Non-pigmented ciliary epithelial cell (primary cell): ENCODE measurements at regions not wholly inside any gene's neighbourhood (a gene's known extent, or its start where the extent isn't known, plus 50 kb on each side); places are given as distances from the start of the nearest gene placed in this dataset.
"Not testable (repeated sequence)": the region's sequence is repeated elsewhere in the genome, so short reads cannot be mapped to it uniquely, and the experiment has no call there.

Experiments
- DNase-seq: peaks from one replicate; pipeline ENCODE4 v3.0.0-alpha.2; 2010; ENCODE audit warnings: low read depth

DNA sequence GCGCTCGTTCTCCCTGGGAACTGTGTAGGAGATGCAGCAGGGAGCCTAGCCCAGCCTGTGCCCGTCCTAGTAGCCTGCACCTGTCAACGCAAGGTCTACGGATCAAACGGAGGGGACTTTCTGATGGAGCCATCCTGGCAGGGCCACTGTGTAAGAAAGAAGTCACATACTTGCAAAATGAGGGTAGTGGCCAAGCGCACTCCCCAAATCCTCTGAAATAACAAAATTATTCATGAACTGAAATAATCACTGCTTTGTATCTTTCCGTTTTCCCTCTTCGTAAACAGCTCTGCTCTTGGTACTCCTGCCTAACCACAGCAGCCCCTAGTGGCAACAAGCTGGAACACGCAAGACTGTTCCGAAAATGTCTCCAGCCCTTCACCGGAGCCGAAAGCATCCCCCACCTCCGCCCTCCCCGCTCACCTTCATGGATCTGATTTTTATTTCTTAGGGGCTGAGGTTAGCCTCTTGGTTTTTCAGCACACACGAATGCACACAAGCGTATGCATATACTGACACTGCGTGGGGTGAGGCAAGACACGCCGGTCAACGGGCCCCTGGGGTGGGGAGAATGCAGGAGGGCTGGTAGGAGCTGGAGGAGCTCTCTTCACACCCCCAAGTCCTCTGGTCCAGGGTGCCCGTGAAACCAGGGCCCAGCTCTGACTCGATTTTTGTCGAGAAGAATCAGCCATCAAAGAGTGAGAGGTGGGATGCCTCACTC lies 100.8 kb downstream of the ABCC12 start:
- peak; percentile 35 for DNase-seq

GRCh38 chr16:48053418-48053745 lies 102.4 kb downstream of the ABCC12 start:
- peak; percentile 28 for DNase-seq

- no peak for DNase-seq
Observed at GRCh38 chr16:48052731-48053417, 102.9 kb downstream of the ABCC12 start.

DNA sequence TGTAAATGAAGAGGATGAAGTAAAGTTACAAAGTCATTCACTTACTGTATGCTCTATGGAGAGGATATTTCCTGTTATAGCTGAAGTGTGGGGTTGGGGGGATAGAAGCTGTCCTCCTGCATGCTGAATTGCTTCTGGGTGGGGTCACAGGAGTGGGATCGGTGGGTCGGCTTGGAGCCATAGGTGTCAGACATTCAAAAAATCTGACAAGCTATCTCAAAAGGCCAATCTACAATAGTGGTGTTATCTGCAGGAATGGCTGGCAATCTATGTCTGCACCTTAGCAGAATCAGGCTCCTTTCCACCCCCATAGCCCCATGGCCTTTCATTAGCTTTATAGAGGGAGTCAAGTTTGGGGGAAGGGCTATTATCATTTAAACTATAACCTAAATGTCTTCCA lies 104.9 kb downstream of the ABCC12 start:
- DNase-seq = no peak

GRCh38 chr16:48049847-48050246 lies 105.9 kb downstream of the ABCC12 start:
- no peak for DNase-seq

DNA sequence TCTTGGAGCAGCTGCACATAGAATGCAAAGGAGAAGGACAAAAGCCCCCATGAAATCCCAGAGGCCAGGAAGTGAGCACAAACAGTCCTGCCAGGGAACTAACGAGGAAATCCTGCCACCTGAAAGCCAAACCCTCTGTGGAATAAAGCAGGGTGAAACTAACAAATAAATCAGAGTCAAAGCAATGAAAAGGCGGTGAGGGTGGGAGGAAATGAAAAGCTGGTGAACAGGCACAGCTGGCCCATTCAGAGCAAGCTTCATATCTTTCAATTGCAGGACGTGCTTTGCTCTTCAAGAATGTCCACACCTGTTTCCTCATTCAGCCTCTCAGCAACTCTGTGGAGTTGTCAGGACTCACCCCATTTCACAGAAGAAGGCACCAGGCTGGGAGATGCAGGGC lies 108.1 kb downstream of the ABCC12 start:
- DNase-seq = no peak

DNA sequence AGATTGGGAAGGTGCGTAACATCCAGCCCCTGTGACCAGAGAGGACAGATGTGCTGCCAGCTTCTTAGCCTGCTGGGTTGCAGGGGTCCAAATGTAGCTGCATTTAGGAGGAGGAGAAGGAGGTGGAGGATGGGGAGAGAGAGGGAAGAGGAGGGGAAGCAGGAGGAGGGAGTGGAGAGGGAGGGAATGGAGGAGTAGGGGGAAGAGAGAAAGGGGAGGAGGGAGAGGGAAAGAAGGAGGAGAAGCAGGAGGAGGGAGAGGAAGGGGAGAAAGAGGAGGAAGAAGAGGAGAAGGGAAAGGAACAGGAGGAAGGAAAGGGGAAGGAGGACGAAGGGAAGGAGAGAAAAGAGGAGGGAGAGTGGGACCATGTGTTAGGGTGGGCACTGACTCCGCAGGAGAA lies 108.6 kb downstream of the ABCC12 start:
- DNase-seq = no peak

DNA sequence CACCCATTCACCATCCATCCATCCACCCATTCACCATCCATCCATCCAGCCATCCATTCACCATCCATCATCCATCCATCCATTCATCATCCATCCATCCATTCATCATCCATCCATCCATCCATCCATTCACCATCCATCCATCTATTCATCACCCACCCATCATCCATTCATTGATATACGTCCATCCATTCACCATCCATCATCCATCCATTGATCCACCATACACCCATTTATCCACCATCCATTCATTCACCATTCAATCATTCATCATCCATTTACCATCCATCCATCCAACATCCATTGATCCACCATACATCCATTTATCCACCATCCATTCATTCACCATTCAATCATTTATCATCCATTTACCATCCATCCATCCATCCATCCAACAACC lies 111.7 kb downstream of the ABCC12 start:
- no peak for DNase-seq

GRCh38 chr16:48041981-48042421 lies 113.8 kb downstream of the ABCC12 start:
- DNase-seq = no peak

DNA sequence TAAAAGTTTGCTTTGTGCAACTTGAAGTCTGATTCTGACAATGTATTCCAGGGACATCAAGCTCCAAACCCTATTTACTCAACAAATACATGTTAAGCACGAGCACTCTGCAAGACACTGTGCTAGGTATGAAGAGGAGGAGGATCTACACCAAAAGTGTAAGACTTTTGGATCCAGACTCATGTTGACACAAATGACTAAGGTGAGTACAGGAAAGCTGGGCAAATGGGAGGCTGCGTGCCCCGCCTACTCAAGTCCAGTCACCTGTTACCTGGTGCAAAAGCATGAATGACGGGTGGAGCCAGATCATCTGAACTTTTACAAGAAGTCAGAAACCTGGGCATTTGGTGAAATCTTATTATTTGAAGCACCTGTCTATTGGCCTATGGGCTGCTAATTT lies 120.7 kb downstream of the ABCC12 start:
- no peak for DNase-seq

DNA sequence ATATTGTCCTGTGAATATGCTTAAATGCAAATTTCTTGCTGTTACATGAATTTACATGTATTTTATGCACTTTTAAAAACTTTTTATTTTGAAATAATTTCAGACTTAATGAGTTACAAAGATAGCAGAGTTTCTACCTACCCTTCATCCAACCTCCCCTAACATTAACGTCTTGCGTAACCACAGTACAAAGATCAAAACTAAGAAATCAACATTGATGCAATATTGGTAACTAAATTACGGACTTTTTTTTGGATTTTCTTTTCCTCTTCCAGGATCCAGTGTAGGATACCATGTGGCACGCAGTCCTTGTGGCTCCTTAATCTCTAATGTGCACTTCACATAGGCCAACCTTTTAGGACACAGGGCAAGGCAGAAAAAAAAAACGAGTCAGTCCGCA lies 124.9 kb downstream of the ABCC12 start:
- DNase-seq = no peak

DNA sequence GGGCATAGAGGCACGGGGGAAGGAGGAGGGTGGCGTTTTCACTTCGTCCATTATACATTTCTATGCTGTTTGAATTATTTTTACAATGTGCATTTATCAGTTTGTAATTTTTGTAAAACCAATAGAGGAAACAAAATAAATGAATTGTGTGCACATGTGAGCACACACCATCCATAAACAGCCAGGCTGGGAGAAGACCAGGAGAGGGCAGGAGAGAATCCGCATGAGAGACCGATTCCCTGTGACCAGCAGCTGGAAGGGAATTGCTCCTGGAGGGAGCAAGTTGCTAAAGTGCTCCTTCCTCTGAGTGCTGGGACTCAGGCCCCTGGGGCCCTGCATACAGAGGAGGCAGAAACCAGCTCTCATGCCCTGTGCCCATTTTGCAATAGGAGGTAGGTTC lies 126.0 kb downstream of the ABCC12 start:
- no peak for DNase-seq

- no peak for DNase-seq
Observed at GRCh38 chr16:48025359-48025758, 130.4 kb downstream of the ABCC12 start.

GRCh38 chr16:48024042-48024441 lies 131.8 kb downstream of the ABCC12 start:
- no peak for DNase-seq

- DNase-seq = no peak
Observed at GRCh38 chr16:48022496-48022895, 133.3 kb downstream of the ABCC12 start.

DNA sequence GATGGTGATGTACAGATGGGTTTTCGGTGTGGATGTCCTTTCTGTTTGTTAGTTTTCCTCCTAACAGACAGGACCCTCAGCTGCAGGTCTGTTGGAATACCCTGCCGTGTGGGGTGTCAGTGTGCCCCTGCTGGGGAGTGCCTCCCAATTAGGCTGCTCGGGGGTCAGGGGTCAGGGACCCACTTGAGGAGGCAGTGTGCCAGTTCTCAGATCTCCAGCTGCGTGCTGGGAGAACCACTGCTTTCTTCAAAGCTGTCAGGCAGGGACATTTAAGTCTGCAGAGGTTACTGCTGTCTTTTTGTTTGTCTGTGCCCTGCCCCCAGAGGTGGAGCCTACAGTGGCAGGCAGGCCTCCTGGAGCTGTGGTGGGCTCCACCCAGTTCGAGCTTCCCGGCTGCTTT lies 135.2 kb downstream of the ABCC12 start:
- DNase-seq = not testable (repeated sequence)

DNA sequence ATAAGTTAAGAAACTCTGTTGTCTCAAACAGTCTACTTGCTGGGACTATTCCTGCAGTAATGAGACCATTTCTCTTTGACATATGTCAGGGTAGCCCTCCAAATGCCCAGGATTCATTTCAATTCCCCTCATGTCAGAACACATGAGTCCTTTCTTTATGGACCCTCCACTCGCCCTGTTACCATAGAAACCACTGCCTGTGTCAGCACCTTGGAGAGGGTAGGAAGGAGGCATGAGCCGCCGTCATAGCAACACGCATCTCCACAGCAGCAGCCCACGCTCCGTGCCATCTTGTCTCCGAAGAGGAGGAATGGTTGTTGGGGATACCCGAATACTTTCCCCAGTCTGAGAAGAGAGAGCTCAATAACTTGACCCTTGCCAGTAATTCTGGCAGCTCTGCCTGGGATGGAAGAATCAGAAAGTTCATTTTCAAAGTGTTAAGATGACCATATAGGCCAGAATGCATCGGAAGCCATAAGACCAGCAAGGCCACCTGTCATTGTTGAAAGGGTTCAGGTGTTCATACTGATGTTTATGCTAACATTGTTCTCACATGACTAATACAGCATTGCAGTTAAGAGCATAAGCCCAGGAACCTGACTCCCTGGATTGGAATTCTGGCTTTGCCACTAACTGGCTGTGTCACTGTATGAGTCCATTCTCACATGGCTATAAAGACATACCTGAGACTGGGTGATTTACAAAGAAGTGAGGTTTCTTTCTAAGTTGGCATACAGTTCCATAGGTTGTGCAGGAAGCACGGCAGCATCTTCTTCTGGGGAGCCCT lies 141.3 kb downstream of the ABCC12 start:
- DNase-seq = peak; percentile 42

- DNase-seq = no peak
Observed at GRCh38 chr16:48013491-48013901, 142.3 kb downstream of the ABCC12 start.

GRCh38 chr16:48011878-48012658 lies 143.7 kb downstream of the ABCC12 start:
- no peak for DNase-seq

- no peak for DNase-seq
Observed at GRCh38 chr16:48011466-48011865, 144.3 kb downstream of the ABCC12 start.

DNA sequence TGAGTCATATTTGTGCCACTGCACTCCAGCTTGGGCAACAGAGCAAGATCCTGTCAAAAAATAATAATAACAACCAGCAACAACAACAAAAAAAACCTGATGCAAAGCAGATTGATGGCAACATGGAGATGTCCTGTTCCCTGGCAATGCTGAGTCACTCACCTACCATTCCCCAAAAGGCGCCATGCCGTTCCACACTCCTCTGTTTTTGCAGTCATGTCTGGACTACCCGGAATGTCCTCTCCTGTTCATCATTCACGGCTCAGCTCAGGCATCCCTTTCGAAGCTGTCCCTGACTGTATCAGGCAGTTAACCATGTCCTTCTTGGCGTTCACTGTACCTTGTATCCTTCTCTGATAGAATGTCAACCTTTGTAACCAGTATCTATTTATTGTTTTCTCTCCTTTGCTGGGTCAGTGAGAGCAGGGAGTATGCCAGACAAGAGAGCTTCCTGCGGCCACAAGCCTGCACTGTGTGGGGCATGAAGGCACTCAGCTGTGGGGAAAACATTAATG lies 147.7 kb downstream of the ABCC12 start:
- DNase-seq = no peak

- no peak for DNase-seq
Observed at GRCh38 chr16:48004141-48004695, 151.6 kb downstream of the ABCC12 start.
